ENCODE measurements at regions not wholly inside any gene's neighbourhood (a gene's known extent, or its start where the extent isn't known, plus 50 kb on each side); places are given as distances from the start of the nearest gene placed in this dataset.

- Mint-ChIP-seq H3K4me3 (no peak overlapping the region), H3K27ac (ENCODE audit: unreplicated experiment) (no peak overlapping the region), H3K36me3 (ENCODE audit: low read depth) (no peaks in the 10 kb centered on the region), H3K4me1 (peaks cover 12% of the 10 kb centered on the region), H3K27me3 (ENCODE audit: low read depth) (no peaks in the 10 kb centered on the region), H3K9me3 (no peaks in the 10 kb centered on the region)
- no peak for TF ChIP-seq CTCF (conservative IDR thresholded peaks at IDR 0.05)
- no peak for DNase-seq (ENCODE audit: low read depth, low spot score)
Measured at GRCh38 chr2:38146275-38146906, 70.4 kb upstream of the CYP1B1 start.

GRCh38 chr2:38145236-38145635, 69.3 kb upstream of the CYP1B1 start:
- H3K9me3 Mint-ChIP-seq = no peaks in the 10 kb centered on the region
- DNase-seq (ENCODE audit: low read depth, low spot score) = no peak
- H3K27me3 Mint-ChIP-seq (ENCODE audit: low read depth) = no peaks in the 10 kb centered on the region
- TF ChIP-seq CTCF (conservative IDR thresholded peaks at IDR 0.05) = no peak
- peaks cover 12% of the 10 kb centered on the region for H3K4me1 Mint-ChIP-seq
- no peaks in the 10 kb centered on the region for H3K36me3 Mint-ChIP-seq (ENCODE audit: low read depth)
- no peak overlapping the region for H3K27ac Mint-ChIP-seq (ENCODE audit: unreplicated experiment)
- H3K4me3 Mint-ChIP-seq = no peak overlapping the region

GRCh38 chr2:38142627-38143026, 66.7 kb upstream of the CYP1B1 start:
- Mint-ChIP-seq H3K27ac (ENCODE audit: unreplicated experiment) (no peak overlapping the region), H3K9me3 (no peaks in the 10 kb centered on the region), H3K27me3 (ENCODE audit: low read depth) (no peaks in the 10 kb centered on the region), H3K36me3 (ENCODE audit: low read depth) (peaks cover 7% of the 10 kb centered on the region), H3K4me1 (peaks cover 12% of the 10 kb centered on the region), H3K4me3 (no peak overlapping the region)
- TF ChIP-seq CTCF (conservative IDR thresholded peaks at IDR 0.05) = no peak
- no peak for DNase-seq (ENCODE audit: low read depth, low spot score)

GRCh38 chr2:38141501-38141900, 65.5 kb upstream of the CYP1B1 start:
- Mint-ChIP-seq H3K4me3 (no peak overlapping the region), H3K27ac (ENCODE audit: unreplicated experiment) (no peak overlapping the region), H3K9me3 (no peaks in the 10 kb centered on the region), H3K27me3 (ENCODE audit: low read depth) (no peaks in the 10 kb centered on the region), H3K36me3 (ENCODE audit: low read depth) (peaks cover 7% of the 10 kb centered on the region), H3K4me1 (peaks cover 4% of the 10 kb centered on the region)
- no peak for TF ChIP-seq CTCF (conservative IDR thresholded peaks at IDR 0.05)
- DNase-seq (ENCODE audit: low read depth, low spot score) = no peak

- Mint-ChIP-seq H3K4me1 (no peaks in the 10 kb centered on the region), H3K27ac (ENCODE audit: unreplicated experiment) (no peak overlapping the region), H3K36me3 (ENCODE audit: low read depth) (peaks cover 10% of the 10 kb centered on the region), H3K9me3 (no peaks in the 10 kb centered on the region), H3K27me3 (ENCODE audit: low read depth) (no peaks in the 10 kb centered on the region), H3K4me3 (no peak overlapping the region)
- DNase-seq (ENCODE audit: low read depth, low spot score) = no peak
- no peak for TF ChIP-seq CTCF (conservative IDR thresholded peaks at IDR 0.05)
Measured at GRCh38 chr2:38138996-38139395, 63.0 kb upstream of the CYP1B1 start.
